NCI-H2029 treated with DMSO at 0.1 percent for 48 hours (cell line): ENCODE measurements at regions not wholly inside any gene's neighbourhood (a gene's known extent, or its start where the extent isn't known, plus 50 kb on each side); places are given as distances from the start of the nearest gene placed in this dataset.

Experiments used
- DNase-seq: peaks from one replicate; lab custom pipeline; 2025; lab: John Stamatoyannopoulos, UW

- no peak for DNase-seq
These were observed 789.5 kb downstream of the TECRL start for GRCh38 chr4:63619771-63620170.

- DNase-seq = no peak
These were observed 790.1 kb downstream of the TECRL start for GRCh38 chr4:63618883-63619718.

- DNase-seq = no peak
These were observed 801.9 kb downstream of the TECRL start for GRCh38 chr4:63607169-63607872.

- DNase-seq = no peak
These were observed 819.5 kb downstream of the TECRL start for GRCh38 chr4:63589796-63590195.

- DNase-seq = no peak
These were observed 825.7 kb downstream of the TECRL start for GRCh38 chr4:63583561-63583960.

GRCh38 chr4:63583007-63583406 is 826.2 kb downstream of the TECRL start:
- no peak for DNase-seq

- DNase-seq = no peak
These were observed 828.3 kb downstream of the TECRL start for GRCh38 chr4:63580796-63581475.

- no peak for DNase-seq
These were observed 830.9 kb downstream of the TECRL start for GRCh38 chr4:63578383-63578782.

- DNase-seq = no peak
These were observed 842.6 kb downstream of the TECRL start for GRCh38 chr4:63566658-63567057.

- no peak for DNase-seq
These were observed 845.8 kb downstream of the TECRL start for GRCh38 chr4:63563288-63564014.

- no peak for DNase-seq
These were observed 850.5 kb downstream of the TECRL start for GRCh38 chr4:63558709-63559108.

- no peak for DNase-seq
These were observed 852.9 kb downstream of the TECRL start for GRCh38 chr4:63556332-63556731.

GRCh38 chr4:63553123-63553522 is 856.1 kb downstream of the TECRL start:
- DNase-seq = no peak

GRCh38 chr4:63541828-63542227 is 867.4 kb downstream of the TECRL start:
- no peak for DNase-seq

- DNase-seq = no peak
These were observed 879.5 kb downstream of the TECRL start for GRCh38 chr4:63529581-63530337.

- no peak for DNase-seq
These were observed 880.8 kb downstream of the TECRL start for GRCh38 chr4:63528256-63528991.

- DNase-seq = no peak
These were observed 883.0 kb downstream of the TECRL start for GRCh38 chr4:63526251-63526650.

GRCh38 chr4:63524764-63525163 is 884.5 kb downstream of the TECRL start:
- DNase-seq = no peak

- DNase-seq = no peak
These were observed 903.4 kb downstream of the TECRL start for GRCh38 chr4:63505714-63506460.

- no peak for DNase-seq
These were observed 916.0 kb downstream of the TECRL start for GRCh38 chr4:63493265-63493664.
